ENCODE measurements at regions not wholly inside any gene's neighbourhood (a gene's known extent, or its start where the extent isn't known, plus 50 kb on each side); places are given as distances from the start of the nearest gene placed in this dataset.
"Not testable (repeated sequence)": the region's sequence is repeated elsewhere in the genome, so short reads cannot be mapped to it uniquely, and the experiment has no call there.

GRCh38 chr2:84055816-84056215 lies 403.3 kb downstream of the SUCLG1 start:
- TF ChIP-seq CTCF (IDR thresholded peaks at IDR 0.05) = no peak
- H3K27me3 ChIP-seq (ENCODE audit: control insufficient read depth in 1 of 2, insufficient read depth in 2 of 2, low read length in 2 of 2) = no peaks in the 10 kb centered on the region
- ATAC-seq (ENCODE audit: poor library complexity) = no peak
- Mint-ChIP-seq H3K36me3 (ENCODE audit: low read depth) (no peaks in the 10 kb centered on the region), H3K27me3 (peaks cover 11% of the 10 kb centered on the region), H3K9me3 (no peaks in the 10 kb centered on the region), H3K27ac (no peak overlapping the region), H3K4me1 (ENCODE audit: low read depth) (no peaks in the 10 kb centered on the region), H3K4me3 (no peak overlapping the region)
- no peaks in the 10 kb centered on the region for H3K4me1 ChIP-seq (ENCODE audit: insufficient read depth, low read length)
- H3K36me3 ChIP-seq (ENCODE audit: insufficient read depth, low read length) = no peaks in the 10 kb centered on the region
- no peaks in the 10 kb centered on the region for H3K9me3 ChIP-seq (ENCODE audit: control insufficient read depth in 1 of 2, insufficient read depth in 1 of 2, low read length in 2 of 2)
- DNase-seq = no peak
- no peak overlapping the region for H3K27ac ChIP-seq (ENCODE audit: low read depth in 1 of 2, low read length in 2 of 2)
- no peak overlapping the region for H3K4me3 ChIP-seq (ENCODE audit: low read length)
- ChIA-PET CTCF (no interaction called here), POLR2A (no interaction called here)
- intact Hi-C loops (cut with DNase I, micrococcal nuclease) = no loop called here

GRCh38 chr2:84054577-84054976 lies 404.5 kb downstream of the SUCLG1 start:
- H3K9me3 ChIP-seq (ENCODE audit: control insufficient read depth in 1 of 2, insufficient read depth in 1 of 2, low read length in 2 of 2); H3K27ac ChIP-seq (ENCODE audit: low read depth in 1 of 2, low read length in 2 of 2); H3K27me3 Mint-ChIP-seq; POLR2A ChIA-PET; H3K36me3 ChIP-seq (ENCODE audit: insufficient read depth, low read length); H3K27ac Mint-ChIP-seq; DNase-seq; H3K4me3 Mint-ChIP-seq; H3K9me3 Mint-ChIP-seq; H3K4me3 ChIP-seq (ENCODE audit: low read length); CTCF ChIA-PET; H3K4me1 Mint-ChIP-seq (ENCODE audit: low read depth); H3K36me3 Mint-ChIP-seq (ENCODE audit: low read depth); H3K4me1 ChIP-seq (ENCODE audit: insufficient read depth, low read length); intact Hi-C loops (cut with DNase I, micrococcal nuclease); ATAC-seq (ENCODE audit: poor library complexity); H3K27me3 ChIP-seq (ENCODE audit: control insufficient read depth in 1 of 2, insufficient read depth in 2 of 2, low read length in 2 of 2): not testable (repeated sequence)

GRCh38 chr2:84052913-84053312 lies 406.2 kb downstream of the SUCLG1 start:
- Mint-ChIP-seq H3K4me3 (no peak overlapping the region), H3K27me3 (no peaks in the 10 kb centered on the region), H3K9me3 (no peaks in the 10 kb centered on the region), H3K4me1 (ENCODE audit: low read depth) (no peaks in the 10 kb centered on the region), H3K36me3 (ENCODE audit: low read depth) (no peaks in the 10 kb centered on the region), H3K27ac (no peak overlapping the region)
- ChIA-PET CTCF (no interaction called here), POLR2A (no interaction called here)
- DNase-seq (no peak), ATAC-seq (ENCODE audit: poor library complexity) (no peak)
- Histone ChIP-seq H3K4me1 (ENCODE audit: insufficient read depth, low read length) (no peaks in the 10 kb centered on the region), H3K9me3 (ENCODE audit: control insufficient read depth in 1 of 2, insufficient read depth in 1 of 2, low read length in 2 of 2) (no peaks in the 10 kb centered on the region), H3K36me3 (ENCODE audit: insufficient read depth, low read length) (no peaks in the 10 kb centered on the region), H3K4me3 (ENCODE audit: low read length) (no peak overlapping the region), H3K27me3 (ENCODE audit: control insufficient read depth in 1 of 2, insufficient read depth in 2 of 2, low read length in 2 of 2) (no peaks in the 10 kb centered on the region), H3K27ac (ENCODE audit: low read depth in 1 of 2, low read length in 2 of 2) (no peak overlapping the region)
- no peak for TF ChIP-seq CTCF (IDR thresholded peaks at IDR 0.05)
- intact Hi-C loops (cut with DNase I, micrococcal nuclease) = no loop called here

GRCh38 chr2:84052043-84052442 lies 407.0 kb downstream of the SUCLG1 start:
- CTCF ChIA-PET = no interaction called here
- H3K4me3 Mint-ChIP-seq = no peak overlapping the region

More at GRCh38 chr2:84052043-84052442, 407.0 kb downstream of the SUCLG1 start:
- DNase-seq (no peak), ATAC-seq (ENCODE audit: poor library complexity) (no peak)
- Histone ChIP-seq H3K36me3 (ENCODE audit: insufficient read depth, low read length) (no peaks in the 10 kb centered on the region), H3K4me3 (ENCODE audit: low read length) (no peak overlapping the region), H3K9me3 (ENCODE audit: control insufficient read depth in 1 of 2, insufficient read depth in 1 of 2, low read length in 2 of 2) (no peaks in the 10 kb centered on the region), H3K27me3 (ENCODE audit: control insufficient read depth in 1 of 2, insufficient read depth in 2 of 2, low read length in 2 of 2) (no peaks in the 10 kb centered on the region), H3K27ac (ENCODE audit: low read depth in 1 of 2, low read length in 2 of 2) (no peak overlapping the region), H3K4me1 (ENCODE audit: insufficient read depth, low read length) (no peaks in the 10 kb centered on the region)
- H3K9me3 Mint-ChIP-seq = no peaks in the 10 kb centered on the region
- intact Hi-C loops (cut with DNase I, micrococcal nuclease) = no loop called here
- no peaks in the 10 kb centered on the region for H3K36me3 Mint-ChIP-seq (ENCODE audit: low read depth)
- POLR2A ChIA-PET = no interaction called here
- TF ChIP-seq CTCF (IDR thresholded peaks at IDR 0.05) = no peak
- no peaks in the 10 kb centered on the region for H3K4me1 Mint-ChIP-seq (ENCODE audit: low read depth)
- H3K27me3 Mint-ChIP-seq = no peaks in the 10 kb centered on the region
- no peak overlapping the region for H3K27ac Mint-ChIP-seq
